GM12878 (cell line): ENCODE measurements at regions not wholly inside any gene's neighbourhood (a gene's known extent, or its start where the extent isn't known, plus 50 kb on each side); places are given as distances from the start of the nearest gene placed in this dataset.

Experiments
- EP300 ChIP-seq, 2 experiments: fragments of 150-350 bp in 1 of 2; IDR thresholded peaks; 2 replicates each; pipeline ENCODE4 v1.6.1; 2011 to 2012; ENCODE audit warnings: low read depth in 2 of 2, low read length in 2 of 2, borderline replicate concordance in 1 of 2, improper control_type of control experiment in 1 of 2, inconsistent platforms in 1 of 2; ENCODE audit not compliant: control insufficient read depth in 1 of 2
- EZH2 ChIP-seq: IDR thresholded peaks from 2 replicates; pipeline ENCODE4 v1.6.1; 2012; ENCODE audit warnings: low read depth, mild to moderate bottlenecking, control low read depth, inconsistent platforms, low read length, borderline replicate concordance; ENCODE audit not compliant: control insufficient read depth
- NFYA ChIP-seq: IDR thresholded peaks from 2 replicates; pipeline ENCODE4 v1.6.1; 2011; ENCODE audit warnings: low read depth, mild to moderate bottlenecking, low read length, improper control_type of control experiment, borderline replicate concordance
- YBX1 ChIP-seq: fragments of 450-650 bp; IDR thresholded peaks from 2 replicates; pipeline ENCODE4 v1.6.1; 2016; ENCODE audit warnings: antibody characterized with exemption
- TF ChIP-seq, protein P1 (sequence below): IDR thresholded peaks from 2 replicates; pipeline ENCODE4 v1.6.1; 2012; ENCODE audit warnings: low read depth, low read length, improper control_type of control experiment
- TF ChIP-seq, protein P2 (sequence below), 3 experiments: IDR thresholded peaks in 2 of 3; conservative IDR thresholded peaks in 1 of 3; 2 replicates each; pipeline ENCODE4 v1.5.1; 2011; ENCODE audit warnings: low read depth in 3 of 3, low read length in 3 of 3, mild to moderate bottlenecking in 3 of 3, control low read depth in 2 of 3, moderate library complexity in 2 of 3, inconsistent platforms in 1 of 3, mixed read lengths in 1 of 3; ENCODE audit not compliant: control insufficient read depth in 2 of 3, insufficient read depth in 1 of 3; ENCODE audit errors: extremely low read depth in 1 of 3
- TF ChIP-seq, protein P3 (sequence below): IDR thresholded peaks from 2 replicates; pipeline ENCODE4 v1.6.1; 2012; ENCODE audit warnings: mild to moderate bottlenecking, low read depth, low read length

DNA sequence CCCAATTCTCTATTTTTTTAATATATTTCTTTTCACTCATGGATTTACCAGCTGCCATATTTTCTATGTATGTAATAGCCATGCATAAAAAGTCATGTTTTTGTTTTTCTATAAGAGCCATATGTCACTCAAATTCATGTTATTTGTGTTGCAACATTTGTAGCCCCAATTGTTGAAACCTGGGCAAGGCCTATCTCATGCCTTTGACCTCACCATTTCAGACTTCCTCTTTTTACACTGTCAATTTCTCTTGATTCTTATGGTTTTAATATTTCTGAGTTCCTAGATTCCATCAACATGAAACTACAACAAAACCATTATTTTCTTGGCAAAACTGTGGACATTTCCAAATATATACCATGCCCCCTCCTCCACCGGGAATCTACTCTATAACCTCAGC is 647.5 kb downstream of the C12orf50 start:
- TF ChIP-seq NFYA = no peak
- TF ChIP-seq, protein P1, sequence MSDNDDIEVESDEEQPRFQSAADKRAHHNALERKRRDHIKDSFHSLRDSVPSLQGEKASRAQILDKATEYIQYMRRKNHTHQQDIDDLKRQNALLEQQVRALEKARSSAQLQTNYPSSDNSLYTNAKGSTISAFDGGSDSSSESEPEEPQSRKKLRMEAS = no peak
- TF ChIP-seq EZH2 = no peak
- TF ChIP-seq, protein P2, sequence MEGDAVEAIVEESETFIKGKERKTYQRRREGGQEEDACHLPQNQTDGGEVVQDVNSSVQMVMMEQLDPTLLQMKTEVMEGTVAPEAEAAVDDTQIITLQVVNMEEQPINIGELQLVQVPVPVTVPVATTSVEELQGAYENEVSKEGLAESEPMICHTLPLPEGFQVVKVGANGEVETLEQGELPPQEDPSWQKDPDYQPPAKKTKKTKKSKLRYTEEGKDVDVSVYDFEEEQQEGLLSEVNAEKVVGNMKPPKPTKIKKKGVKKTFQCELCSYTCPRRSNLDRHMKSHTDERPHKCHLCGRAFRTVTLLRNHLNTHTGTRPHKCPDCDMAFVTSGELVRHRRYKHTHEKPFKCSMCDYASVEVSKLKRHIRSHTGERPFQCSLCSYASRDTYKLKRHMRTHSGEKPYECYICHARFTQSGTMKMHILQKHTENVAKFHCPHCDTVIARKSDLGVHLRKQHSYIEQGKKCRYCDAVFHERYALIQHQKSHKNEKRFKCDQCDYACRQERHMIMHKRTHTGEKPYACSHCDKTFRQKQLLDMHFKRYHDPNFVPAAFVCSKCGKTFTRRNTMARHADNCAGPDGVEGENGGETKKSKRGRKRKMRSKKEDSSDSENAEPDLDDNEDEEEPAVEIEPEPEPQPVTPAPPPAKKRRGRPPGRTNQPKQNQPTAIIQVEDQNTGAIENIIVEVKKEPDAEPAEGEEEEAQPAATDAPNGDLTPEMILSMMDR (IDR thresholded peaks at IDR 0.05 in 2 of 3, conservative IDR thresholded peaks at IDR 0.05 in 1 of 3; ENCODE audit: control insufficient read depth in 2 of 3, extremely low read depth in 1 of 3, insufficient read depth in 1 of 3, low read depth in 3 of 3, low read length in 3 of 3) = no peak
- TF ChIP-seq, protein P3, sequence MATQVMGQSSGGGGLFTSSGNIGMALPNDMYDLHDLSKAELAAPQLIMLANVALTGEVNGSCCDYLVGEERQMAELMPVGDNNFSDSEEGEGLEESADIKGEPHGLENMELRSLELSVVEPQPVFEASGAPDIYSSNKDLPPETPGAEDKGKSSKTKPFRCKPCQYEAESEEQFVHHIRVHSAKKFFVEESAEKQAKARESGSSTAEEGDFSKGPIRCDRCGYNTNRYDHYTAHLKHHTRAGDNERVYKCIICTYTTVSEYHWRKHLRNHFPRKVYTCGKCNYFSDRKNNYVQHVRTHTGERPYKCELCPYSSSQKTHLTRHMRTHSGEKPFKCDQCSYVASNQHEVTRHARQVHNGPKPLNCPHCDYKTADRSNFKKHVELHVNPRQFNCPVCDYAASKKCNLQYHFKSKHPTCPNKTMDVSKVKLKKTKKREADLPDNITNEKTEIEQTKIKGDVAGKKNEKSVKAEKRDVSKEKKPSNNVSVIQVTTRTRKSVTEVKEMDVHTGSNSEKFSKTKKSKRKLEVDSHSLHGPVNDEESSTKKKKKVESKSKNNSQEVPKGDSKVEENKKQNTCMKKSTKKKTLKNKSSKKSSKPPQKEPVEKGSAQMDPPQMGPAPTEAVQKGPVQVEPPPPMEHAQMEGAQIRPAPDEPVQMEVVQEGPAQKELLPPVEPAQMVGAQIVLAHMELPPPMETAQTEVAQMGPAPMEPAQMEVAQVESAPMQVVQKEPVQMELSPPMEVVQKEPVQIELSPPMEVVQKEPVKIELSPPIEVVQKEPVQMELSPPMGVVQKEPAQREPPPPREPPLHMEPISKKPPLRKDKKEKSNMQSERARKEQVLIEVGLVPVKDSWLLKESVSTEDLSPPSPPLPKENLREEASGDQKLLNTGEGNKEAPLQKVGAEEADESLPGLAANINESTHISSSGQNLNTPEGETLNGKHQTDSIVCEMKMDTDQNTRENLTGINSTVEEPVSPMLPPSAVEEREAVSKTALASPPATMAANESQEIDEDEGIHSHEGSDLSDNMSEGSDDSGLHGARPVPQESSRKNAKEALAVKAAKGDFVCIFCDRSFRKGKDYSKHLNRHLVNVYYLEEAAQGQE = no peak
- TF ChIP-seq YBX1 = no peak
- TF ChIP-seq EP300 (IDR thresholded peaks at IDR 0.05; ENCODE audit: borderline replicate concordance in 1 of 2, control insufficient read depth in 1 of 2, low read depth in 2 of 2, low read length in 2 of 2) = no peak
